Body of pancreas (tissue), 4 donors: ENCODE measurements at regions not wholly inside any gene's neighbourhood (a gene's known extent, or its start where the extent isn't known, plus 50 kb on each side); places are given as distances from the start of the nearest gene placed in this dataset.

Experiments used
- POLR2A ChIP-seq, 3 donors: fragments of 450-650 bp; IDR thresholded peaks; one replicate each; pipeline ENCODE4 v1.6.1; 2016; ENCODE audit warnings: antibody characterized with exemption in 3 of 3, mild to moderate bottlenecking in 2 of 3
- TF ChIP-seq, protein P1 (sequence below), 7 experiments: fragments of 450-650 bp in 4 of 7; fragments of 200-600 bp in 3 of 7; sonication (generic) in 3 of 7; IDR thresholded peaks; one replicate each; pipeline ENCODE4 v1.5.1; 2016 to 2019; ENCODE audit warnings: antibody characterized with exemption in 7 of 7

DNA sequence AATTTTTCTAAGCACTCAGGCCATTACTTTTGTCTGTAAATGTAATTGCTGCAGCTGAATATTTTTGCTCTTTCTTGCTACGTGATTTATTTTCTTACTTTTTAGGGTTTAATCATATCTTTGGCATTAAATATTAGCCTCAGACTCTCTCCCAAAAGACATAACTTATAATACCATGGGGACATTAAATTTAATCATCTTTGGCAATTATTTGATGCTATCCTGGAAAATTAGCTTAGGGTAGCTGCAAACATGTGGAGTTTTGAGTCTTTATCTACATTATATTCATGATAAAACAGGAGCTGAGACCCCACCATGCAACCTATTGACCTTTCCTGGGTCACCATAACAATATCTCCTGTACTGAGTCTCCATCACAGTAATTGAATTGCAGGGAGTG is 59.1 kb upstream of the EDAR start:
- TF ChIP-seq, protein P1, sequence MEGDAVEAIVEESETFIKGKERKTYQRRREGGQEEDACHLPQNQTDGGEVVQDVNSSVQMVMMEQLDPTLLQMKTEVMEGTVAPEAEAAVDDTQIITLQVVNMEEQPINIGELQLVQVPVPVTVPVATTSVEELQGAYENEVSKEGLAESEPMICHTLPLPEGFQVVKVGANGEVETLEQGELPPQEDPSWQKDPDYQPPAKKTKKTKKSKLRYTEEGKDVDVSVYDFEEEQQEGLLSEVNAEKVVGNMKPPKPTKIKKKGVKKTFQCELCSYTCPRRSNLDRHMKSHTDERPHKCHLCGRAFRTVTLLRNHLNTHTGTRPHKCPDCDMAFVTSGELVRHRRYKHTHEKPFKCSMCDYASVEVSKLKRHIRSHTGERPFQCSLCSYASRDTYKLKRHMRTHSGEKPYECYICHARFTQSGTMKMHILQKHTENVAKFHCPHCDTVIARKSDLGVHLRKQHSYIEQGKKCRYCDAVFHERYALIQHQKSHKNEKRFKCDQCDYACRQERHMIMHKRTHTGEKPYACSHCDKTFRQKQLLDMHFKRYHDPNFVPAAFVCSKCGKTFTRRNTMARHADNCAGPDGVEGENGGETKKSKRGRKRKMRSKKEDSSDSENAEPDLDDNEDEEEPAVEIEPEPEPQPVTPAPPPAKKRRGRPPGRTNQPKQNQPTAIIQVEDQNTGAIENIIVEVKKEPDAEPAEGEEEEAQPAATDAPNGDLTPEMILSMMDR (IDR thresholded peaks at IDR 0.05) = no peak
- no peak for TF ChIP-seq POLR2A (IDR thresholded peaks at IDR 0.05)
